ENCODE measurements at regions not wholly inside any gene's neighbourhood (a gene's known extent, or its start where the extent isn't known, plus 50 kb on each side); places are given as distances from the start of the nearest gene placed in this dataset.

GRCh38 chr13:97885641-97886040, 67.8 kb upstream of the IPO5 start:
- TF ChIP-seq POLR2A (IDR thresholded peaks at IDR 0.05) (no peak), CTCF (IDR thresholded peaks at IDR 0.05) (no peak), POLR2AphosphoS5 (IDR thresholded peaks at IDR 0.05; ENCODE audit: insufficient read depth in 1 of 2, low read depth in 1 of 2) (no peak)

All from vagina (tissue), 2 donors.